GM12891 (cell line): ENCODE measurements at regions not wholly inside any gene's neighbourhood (a gene's known extent, or its start where the extent isn't known, plus 50 kb on each side); places are given as distances from the start of the nearest gene placed in this dataset.
"Not testable (repeated sequence)": the region's sequence is repeated elsewhere in the genome, so short reads cannot be mapped to it uniquely, and the experiment has no call there.

Source experiments
- PAX5 ChIP-seq: IDR thresholded peaks from 2 replicates; pipeline ENCODE4 v1.6.1; 2011; ENCODE audit warnings: low read length, moderate library complexity, mild to moderate bottlenecking; ENCODE audit not compliant: insufficient read depth, severe bottlenecking
- POLR2A ChIP-seq: IDR thresholded peaks from 2 replicates; pipeline ENCODE4 v1.6.1; 2011; ENCODE audit warnings: low read depth, low read length, control low read depth
- POLR2AphosphoS5 ChIP-seq: IDR thresholded peaks from 2 replicates; pipeline ENCODE4 v1.6.1; 2011; ENCODE audit warnings: low read depth, low read length, control low read depth
- SPI1 ChIP-seq: IDR thresholded peaks from 2 replicates; pipeline ENCODE4 v1.6.1; 2011; ENCODE audit warnings: low read depth, low read length, control low read depth
- TAF1 ChIP-seq: IDR thresholded peaks from 2 replicates; pipeline ENCODE4 v1.6.1; 2011; ENCODE audit warnings: low read depth, low read length, control low read depth

DNA sequence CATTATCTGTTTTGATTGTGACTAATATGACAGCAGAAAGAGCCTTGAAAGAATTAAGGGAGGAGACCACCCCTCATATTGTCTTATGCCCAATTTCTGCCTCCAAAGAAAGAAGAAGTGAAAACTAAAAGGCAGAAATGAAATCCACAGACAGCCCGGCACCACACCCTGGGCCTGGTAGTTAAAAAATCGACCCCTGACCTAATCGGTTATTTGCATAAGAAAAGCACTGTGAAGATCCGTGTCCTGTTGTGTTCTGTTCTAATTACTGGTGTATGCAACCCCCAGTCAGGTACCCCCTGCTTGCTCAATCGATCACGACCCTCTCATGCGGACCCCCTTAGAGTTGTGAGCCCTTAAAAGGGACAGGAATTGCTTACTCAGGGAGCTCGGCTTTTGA lies 97.9 kb downstream of the CDRT15L2 start:
- TF ChIP-seq POLR2A, POLR2AphosphoS5, TAF1, PAX5: not testable (repeated sequence)
- peak; percentile 23; the same call in 1 of the 2 replicates for TF ChIP-seq SPI1
